ENCODE measurements at regions not wholly inside any gene's neighbourhood (a gene's known extent, or its start where the extent isn't known, plus 50 kb on each side); places are given as distances from the start of the nearest gene placed in this dataset.

DNA sequence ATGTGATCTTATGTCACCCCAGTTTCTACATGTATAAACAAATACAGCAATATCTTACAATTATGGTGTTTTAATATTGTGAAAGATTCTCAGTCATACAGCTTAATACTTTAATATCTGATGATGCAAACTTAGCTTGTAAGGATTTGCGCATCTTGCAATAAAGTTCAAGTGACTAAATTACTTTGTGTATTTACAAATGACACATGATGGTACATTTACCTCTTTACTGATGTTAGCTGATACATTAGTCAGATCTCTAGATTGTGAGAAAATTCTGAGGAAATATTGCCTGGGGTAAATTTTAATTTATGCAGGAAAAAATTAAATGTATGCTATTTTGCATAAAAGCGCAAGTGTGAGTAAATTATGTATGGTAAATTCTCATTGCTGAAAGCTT, 418.8 kb upstream of the MMS22L start:
- H3K4me1 ChIP-seq (ENCODE audit: low read depth, poor library complexity, severe bottlenecking): peaks cover 11% of the 10 kb centered on the region
- no peak overlapping the region for H3K9ac ChIP-seq
- H3K27me3 ChIP-seq (ENCODE audit: insufficient read depth, low read depth): no peaks in the 10 kb centered on the region
- no peak overlapping the region for H3K4me2 ChIP-seq
- TF ChIP-seq, protein P1, sequence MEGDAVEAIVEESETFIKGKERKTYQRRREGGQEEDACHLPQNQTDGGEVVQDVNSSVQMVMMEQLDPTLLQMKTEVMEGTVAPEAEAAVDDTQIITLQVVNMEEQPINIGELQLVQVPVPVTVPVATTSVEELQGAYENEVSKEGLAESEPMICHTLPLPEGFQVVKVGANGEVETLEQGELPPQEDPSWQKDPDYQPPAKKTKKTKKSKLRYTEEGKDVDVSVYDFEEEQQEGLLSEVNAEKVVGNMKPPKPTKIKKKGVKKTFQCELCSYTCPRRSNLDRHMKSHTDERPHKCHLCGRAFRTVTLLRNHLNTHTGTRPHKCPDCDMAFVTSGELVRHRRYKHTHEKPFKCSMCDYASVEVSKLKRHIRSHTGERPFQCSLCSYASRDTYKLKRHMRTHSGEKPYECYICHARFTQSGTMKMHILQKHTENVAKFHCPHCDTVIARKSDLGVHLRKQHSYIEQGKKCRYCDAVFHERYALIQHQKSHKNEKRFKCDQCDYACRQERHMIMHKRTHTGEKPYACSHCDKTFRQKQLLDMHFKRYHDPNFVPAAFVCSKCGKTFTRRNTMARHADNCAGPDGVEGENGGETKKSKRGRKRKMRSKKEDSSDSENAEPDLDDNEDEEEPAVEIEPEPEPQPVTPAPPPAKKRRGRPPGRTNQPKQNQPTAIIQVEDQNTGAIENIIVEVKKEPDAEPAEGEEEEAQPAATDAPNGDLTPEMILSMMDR (conservative IDR thresholded peaks at IDR 0.05; ENCODE audit: low read depth, low read length): no peak
- no peaks in the 10 kb centered on the region for H4K20me1 ChIP-seq (ENCODE audit: insufficient read depth)
- H3K4me3 ChIP-seq (IDR thresholded peaks at IDR 0.05; ENCODE audit: insufficient read depth, low read depth, low read length): no peak overlapping the region
- no peaks in the 10 kb centered on the region for H3K36me3 ChIP-seq (ENCODE audit: insufficient read depth)
- H2AFZ ChIP-seq (ENCODE audit: low read depth): no peak overlapping the region
- no peaks in the 10 kb centered on the region for H3K79me2 ChIP-seq (ENCODE audit: insufficient read depth, low read depth)
- H3K27ac ChIP-seq: no peak overlapping the region

DNA sequence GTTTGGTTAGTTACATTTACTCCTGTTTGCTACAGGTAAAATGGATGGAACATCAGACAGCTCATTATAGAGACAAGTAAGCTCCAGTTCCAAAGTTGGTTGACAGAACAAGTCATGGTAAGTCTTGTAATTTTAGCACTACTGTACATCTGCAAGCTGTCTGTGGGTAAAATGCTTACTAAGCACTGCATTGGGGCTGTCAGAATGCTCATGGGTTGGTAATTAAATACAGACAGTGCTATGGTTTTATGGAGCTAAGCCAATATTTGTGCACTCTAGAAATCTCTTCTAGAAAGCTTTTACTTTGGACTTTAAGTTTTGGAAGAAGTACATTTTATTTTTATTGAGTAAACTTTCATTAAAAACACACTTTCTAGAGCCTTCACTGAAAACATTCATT, 419.2 kb upstream of the MMS22L start:
- Histone ChIP-seq H2AFZ (ENCODE audit: low read depth) (no peak overlapping the region), H4K20me1 (ENCODE audit: insufficient read depth) (no peaks in the 10 kb centered on the region), H3K4me1 (ENCODE audit: low read depth, poor library complexity, severe bottlenecking) (peaks cover 11% of the 10 kb centered on the region), H3K36me3 (ENCODE audit: insufficient read depth) (no peaks in the 10 kb centered on the region), H3K27ac (no peak overlapping the region), H3K79me2 (ENCODE audit: insufficient read depth, low read depth) (no peaks in the 10 kb centered on the region), H3K27me3 (ENCODE audit: insufficient read depth, low read depth) (no peaks in the 10 kb centered on the region), H3K9ac (no peak overlapping the region), H3K4me2 (no peak overlapping the region), H3K4me3 (IDR thresholded peaks at IDR 0.05; ENCODE audit: insufficient read depth, low read depth, low read length) (no peak overlapping the region)
- TF ChIP-seq, protein P1 (conservative IDR thresholded peaks at IDR 0.05; ENCODE audit: low read depth, low read length): no peak

DNA sequence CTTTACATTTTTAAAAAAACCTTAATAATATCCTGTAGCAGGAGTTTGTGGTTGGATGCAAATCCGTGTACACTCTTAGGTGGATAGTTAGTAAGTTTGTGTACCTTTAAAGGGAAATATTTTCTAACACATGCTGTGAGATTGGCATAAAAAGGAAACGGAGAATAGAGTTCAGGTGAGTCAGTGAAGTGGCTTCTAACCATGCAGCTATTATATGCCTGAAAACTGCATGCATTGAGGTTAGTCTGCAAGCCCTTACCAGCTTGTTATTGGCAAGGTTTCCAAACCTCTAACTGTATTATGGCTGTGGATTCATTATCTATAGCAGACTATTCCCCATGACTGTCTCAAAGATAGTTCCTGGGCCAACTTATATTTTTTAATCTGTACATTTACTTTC, 420.6 kb upstream of the MMS22L start:
- H3K4me3 ChIP-seq (IDR thresholded peaks at IDR 0.05; ENCODE audit: insufficient read depth, low read depth, low read length): no peak overlapping the region
- H3K9ac ChIP-seq: no peak overlapping the region
- no peak overlapping the region for H3K4me2 ChIP-seq
- no peaks in the 10 kb centered on the region for H4K20me1 ChIP-seq (ENCODE audit: insufficient read depth)
- TF ChIP-seq, protein P1 (conservative IDR thresholded peaks at IDR 0.05; ENCODE audit: low read depth, low read length): no peak
- H3K27me3 ChIP-seq (ENCODE audit: insufficient read depth, low read depth): no peaks in the 10 kb centered on the region
- no peak overlapping the region for H2AFZ ChIP-seq (ENCODE audit: low read depth)
- no peaks in the 10 kb centered on the region for H3K36me3 ChIP-seq (ENCODE audit: insufficient read depth)
- no peak overlapping the region for H3K27ac ChIP-seq
- H3K79me2 ChIP-seq (ENCODE audit: insufficient read depth, low read depth): no peaks in the 10 kb centered on the region
- peaks cover 11% of the 10 kb centered on the region for H3K4me1 ChIP-seq (ENCODE audit: low read depth, poor library complexity, severe bottlenecking)

DNA sequence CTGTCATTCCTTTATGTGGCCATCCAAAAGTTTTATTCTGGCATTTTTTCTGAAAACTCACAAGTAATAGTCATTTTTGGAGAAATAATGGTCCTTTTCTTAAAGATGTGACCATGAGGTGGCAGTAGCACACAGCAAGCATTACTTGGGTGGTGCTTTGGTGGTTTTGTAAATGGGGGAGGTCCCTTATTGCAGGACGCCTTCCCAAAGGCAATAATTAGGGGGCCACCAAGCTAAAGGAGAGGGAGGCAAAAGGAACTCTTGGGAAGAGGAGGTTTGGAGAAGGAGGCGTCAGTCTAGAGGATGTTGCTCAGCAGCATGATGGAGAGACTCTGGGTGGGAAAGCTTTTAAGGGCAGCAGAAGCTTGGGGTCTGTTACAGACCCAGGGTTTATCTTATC, 422.6 kb upstream of the MMS22L start:
- Histone ChIP-seq H4K20me1 (ENCODE audit: insufficient read depth) (no peaks in the 10 kb centered on the region), H2AFZ (ENCODE audit: low read depth) (no peak overlapping the region), H3K4me3 (IDR thresholded peaks at IDR 0.05; ENCODE audit: insufficient read depth, low read depth, low read length) (no peak overlapping the region), H3K27ac (no peak overlapping the region), H3K4me2 (no peak overlapping the region), H3K27me3 (ENCODE audit: insufficient read depth, low read depth) (no peaks in the 10 kb centered on the region), H3K79me2 (ENCODE audit: insufficient read depth, low read depth) (no peaks in the 10 kb centered on the region), H3K9ac (no peak overlapping the region), H3K36me3 (ENCODE audit: insufficient read depth) (no peaks in the 10 kb centered on the region), H3K4me1 (ENCODE audit: low read depth, poor library complexity, severe bottlenecking) (peaks cover 11% of the 10 kb centered on the region)
- TF ChIP-seq, protein P1 (conservative IDR thresholded peaks at IDR 0.05; ENCODE audit: low read depth, low read length): peak; percentile 45; the same call in 1 of the 2 replicates

All from KMS-11 (cell line).